ENCODE measurements at regions not wholly inside any gene's neighbourhood (a gene's known extent, or its start where the extent isn't known, plus 50 kb on each side); places are given as distances from the start of the nearest gene placed in this dataset.

GRCh38 chr3:10619989-10620832 lies 114.8 kb upstream of the ATP2B2 start:
- TF ChIP-seq CTCF (IDR thresholded peaks at IDR 0.05), result no peak
- Mint-ChIP-seq H3K36me3 (ENCODE audit: low read depth) (no peaks in the 10 kb centered on the region), H3K9me3 (no peaks in the 10 kb centered on the region), H3K4me3 (no peak overlapping the region), H3K4me1 (ENCODE audit: low read depth) (no peaks in the 10 kb centered on the region), H3K27ac (no peak overlapping the region), H3K27me3 (peaks cover 16% of the 10 kb centered on the region)
- no peak for ATAC-seq
- ChIA-PET POLR2A (interaction anchor here (1.5 kb wide), 1 partner anchor 23 kb away, joined by 5 read pairs; no protein-coding TSS in a partner anchor), CTCF (no interaction called here)
- intact Hi-C loops (cut with micrococcal nuclease), result no loop called here
- DNase-seq, result no peak

DNA sequence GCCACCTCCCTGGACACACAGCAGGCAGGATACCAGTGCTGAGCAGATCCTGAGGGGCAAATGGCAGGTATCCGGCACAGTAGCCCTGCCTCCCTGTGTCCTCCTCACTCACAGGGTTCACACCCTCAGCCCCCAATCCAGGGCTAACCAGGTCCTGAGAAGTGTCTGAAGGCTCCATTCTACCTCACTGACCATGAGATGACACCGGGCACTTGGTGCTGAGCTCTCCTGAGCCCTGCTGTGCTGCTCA lies 115.4 kb upstream of the ATP2B2 start:
- no peaks in the 10 kb centered on the region for H3K9me3 Mint-ChIP-seq
- H3K4me3 Mint-ChIP-seq, result no peak overlapping the region
- H3K27ac Mint-ChIP-seq, result no peak overlapping the region
- ATAC-seq, result no peak
- ChIA-PET POLR2A (interaction anchor here (1.5 kb wide), 1 partner anchor 23 kb away, joined by 5 read pairs; no protein-coding TSS in a partner anchor), CTCF (no interaction called here)
- no peak for TF ChIP-seq CTCF (IDR thresholded peaks at IDR 0.05)
- peaks cover 16% of the 10 kb centered on the region for H3K27me3 Mint-ChIP-seq
- intact Hi-C loops (cut with micrococcal nuclease), result no loop called here
- H3K4me1 Mint-ChIP-seq (ENCODE audit: low read depth), result no peaks in the 10 kb centered on the region
- no peaks in the 10 kb centered on the region for H3K36me3 Mint-ChIP-seq (ENCODE audit: low read depth)
- no peak for DNase-seq

DNA sequence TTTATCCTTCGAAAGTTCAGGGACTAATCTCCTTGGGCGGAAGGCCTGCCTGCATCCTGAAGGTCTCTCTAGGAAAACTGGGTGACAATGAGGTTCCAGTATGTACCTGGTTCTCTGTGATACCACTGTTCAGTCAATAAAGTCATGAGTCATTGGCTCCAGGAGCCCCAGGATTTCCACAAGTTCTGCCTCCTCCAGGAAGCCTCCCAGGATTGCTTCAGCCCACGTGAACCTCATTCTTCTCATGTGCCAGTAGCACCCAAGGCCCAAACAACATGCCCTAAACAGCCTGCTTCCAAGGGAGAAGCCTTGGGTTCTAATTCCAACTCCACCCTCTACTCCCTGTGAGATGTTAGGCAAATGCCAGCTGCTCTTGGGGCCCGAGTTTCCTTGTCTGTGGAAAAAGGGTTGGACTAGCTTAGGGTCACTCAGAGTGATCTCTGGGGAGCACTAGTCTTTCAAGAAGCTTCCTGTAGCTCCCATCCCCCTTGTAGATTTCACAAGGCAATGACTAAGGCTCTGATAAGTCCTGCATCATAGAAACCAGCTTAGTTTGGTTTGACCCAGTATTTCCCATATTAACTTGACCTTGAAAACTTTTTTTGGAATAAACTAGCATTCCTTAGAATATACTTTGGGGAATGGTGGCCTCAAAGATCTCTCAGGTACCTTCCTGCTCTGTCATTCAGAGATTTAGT lies 118.3 kb upstream of the ATP2B2 start:
- Mint-ChIP-seq H3K36me3 (ENCODE audit: low read depth) (no peaks in the 10 kb centered on the region), H3K27ac (no peak overlapping the region), H3K9me3 (no peaks in the 10 kb centered on the region), H3K4me3 (no peak overlapping the region), H3K4me1 (ENCODE audit: low read depth) (no peaks in the 10 kb centered on the region), H3K27me3 (peaks cover 7% of the 10 kb centered on the region)
- intact Hi-C loops (cut with micrococcal nuclease), result no loop called here
- TF ChIP-seq CTCF (IDR thresholded peaks at IDR 0.05), result no peak
- no peak for ATAC-seq
- ChIA-PET POLR2A (interaction anchor here (0.9 kb wide), 1 partner anchor 10 kb away, joined by 3 read pairs; no protein-coding TSS in a partner anchor), CTCF (interaction anchor here (0.9 kb wide), 1 partner anchor 10 kb away, joined by 3 read pairs; no protein-coding TSS in a partner anchor)
- DNase-seq, result no peak

GRCh38 chr3:10625323-10625722 lies 119.9 kb upstream of the ATP2B2 start:
- intact Hi-C loops (cut with micrococcal nuclease), result no loop called here
- no peak for ATAC-seq
- DNase-seq, result no peak
- CTCF ChIA-PET, result no interaction called here
- H3K9me3 Mint-ChIP-seq, result no peaks in the 10 kb centered on the region
- H3K4me3 Mint-ChIP-seq, result no peak overlapping the region
- no peaks in the 10 kb centered on the region for H3K4me1 Mint-ChIP-seq (ENCODE audit: low read depth)
- POLR2A ChIA-PET, result no interaction called here
- H3K36me3 Mint-ChIP-seq (ENCODE audit: low read depth), result no peaks in the 10 kb centered on the region
- TF ChIP-seq CTCF (IDR thresholded peaks at IDR 0.05), result no peak
- no peak overlapping the region for H3K27ac Mint-ChIP-seq
- H3K27me3 Mint-ChIP-seq, result peaks cover 4% of the 10 kb centered on the region
